ENCODE measurements at regions not wholly inside any gene's neighbourhood (a gene's known extent, or its start where the extent isn't known, plus 50 kb on each side); places are given as distances from the start of the nearest gene placed in this dataset.

DNA sequence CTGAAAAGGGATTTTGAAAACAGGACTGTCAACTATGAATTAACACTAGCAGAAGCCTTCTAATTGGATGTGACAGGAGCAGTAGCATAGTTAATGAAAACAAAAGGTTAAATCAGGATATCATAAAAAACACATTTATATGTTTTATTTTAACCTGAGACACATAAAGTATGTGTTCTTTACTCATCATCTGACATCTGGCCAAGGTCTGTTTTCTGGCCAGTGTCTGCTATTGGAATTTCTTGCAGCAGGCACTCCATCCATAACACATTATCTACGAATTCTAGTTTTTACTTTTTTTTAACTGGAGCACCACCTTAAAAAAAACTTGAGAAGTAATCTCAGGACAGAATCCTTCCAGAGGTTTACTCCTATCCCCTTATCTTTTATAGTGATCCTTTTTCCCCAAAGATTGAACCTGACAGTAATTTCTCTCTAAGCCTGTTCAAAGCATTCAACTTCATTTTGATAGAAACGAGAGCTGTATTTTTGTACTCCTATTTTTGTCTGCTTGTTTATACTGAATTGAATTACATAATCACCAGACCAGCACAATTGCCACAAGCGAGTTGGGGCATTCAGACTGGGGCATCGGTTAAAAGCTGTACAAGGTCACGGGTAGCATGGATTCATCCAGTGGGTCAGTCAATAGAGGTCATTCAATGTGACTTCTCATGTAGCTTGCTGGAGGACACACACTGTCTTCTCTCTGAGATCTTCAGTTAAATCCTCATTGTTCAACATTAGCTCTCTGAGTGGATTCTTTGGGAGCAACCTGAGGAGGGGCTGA, 205.6 kb upstream of the CLINT1 start:
- Histone ChIP-seq H3K4me3 (no peak overlapping the region), H3K9me3 (replicated peaks in 1 of 3) (no peaks in the 10 kb centered on the region), H3K4me1 (replicated peaks in 1 of 2) (peaks cover 6 to 40% of the 10 kb centered on the region in 2 donors), H3K27ac (peak overlapping the region in 4 of 5 donors; percentile 30 to 57 (median 50)), H3K27me3 (no peaks in the 10 kb centered on the region), H3K36me3 (replicated peaks in 1 of 2) (no peaks in the 10 kb centered on the region)
- peak in 5 of 7 donors; percentile 29 to 69 (median 47) for DNase-seq
- intact Hi-C loops (cut with DNase I) = loop anchor here in 1 of 2 donors (5.0 kb wide), 1 partner anchor 82 kb away; no protein-coding TSS in a partner anchor
- WGBS, 4 donors = 32 to 46% (median 39%) methylated on average over 5 of the region's 5 CpGs
- TF ChIP-seq, protein P1, sequence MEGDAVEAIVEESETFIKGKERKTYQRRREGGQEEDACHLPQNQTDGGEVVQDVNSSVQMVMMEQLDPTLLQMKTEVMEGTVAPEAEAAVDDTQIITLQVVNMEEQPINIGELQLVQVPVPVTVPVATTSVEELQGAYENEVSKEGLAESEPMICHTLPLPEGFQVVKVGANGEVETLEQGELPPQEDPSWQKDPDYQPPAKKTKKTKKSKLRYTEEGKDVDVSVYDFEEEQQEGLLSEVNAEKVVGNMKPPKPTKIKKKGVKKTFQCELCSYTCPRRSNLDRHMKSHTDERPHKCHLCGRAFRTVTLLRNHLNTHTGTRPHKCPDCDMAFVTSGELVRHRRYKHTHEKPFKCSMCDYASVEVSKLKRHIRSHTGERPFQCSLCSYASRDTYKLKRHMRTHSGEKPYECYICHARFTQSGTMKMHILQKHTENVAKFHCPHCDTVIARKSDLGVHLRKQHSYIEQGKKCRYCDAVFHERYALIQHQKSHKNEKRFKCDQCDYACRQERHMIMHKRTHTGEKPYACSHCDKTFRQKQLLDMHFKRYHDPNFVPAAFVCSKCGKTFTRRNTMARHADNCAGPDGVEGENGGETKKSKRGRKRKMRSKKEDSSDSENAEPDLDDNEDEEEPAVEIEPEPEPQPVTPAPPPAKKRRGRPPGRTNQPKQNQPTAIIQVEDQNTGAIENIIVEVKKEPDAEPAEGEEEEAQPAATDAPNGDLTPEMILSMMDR (IDR thresholded peaks at IDR 0.05) = no peak
- no peak for TF ChIP-seq POLR2A (IDR thresholded peaks at IDR 0.05)

DNA sequence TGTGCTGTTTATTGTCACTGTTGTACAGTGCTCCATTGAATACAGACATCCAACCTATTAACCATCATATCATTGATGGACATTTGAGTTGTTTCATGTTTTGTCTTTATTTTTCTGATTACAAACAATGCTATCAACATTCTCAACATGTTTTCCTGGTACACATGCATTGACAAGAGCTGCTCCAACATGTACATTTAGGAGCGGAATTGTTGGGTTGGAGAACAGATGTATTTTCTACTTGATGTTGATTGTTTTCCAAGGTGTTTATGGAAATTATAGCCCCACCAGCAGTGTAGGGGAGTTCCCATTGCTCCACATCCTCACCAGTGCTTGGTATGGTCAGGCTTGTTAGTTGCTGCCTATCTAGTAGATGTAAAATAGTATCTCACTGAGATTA, 204.1 kb upstream of the CLINT1 start:
- no peak for TF ChIP-seq POLR2A (IDR thresholded peaks at IDR 0.05)
- TF ChIP-seq, protein P1 (IDR thresholded peaks at IDR 0.05) = no peak
- no peak overlapping the region for H3K27ac ChIP-seq
- no peak for DNase-seq
- no peak overlapping the region for H3K4me3 ChIP-seq
- no peaks in the 10 kb centered on the region for H3K9me3 ChIP-seq (replicated peaks in 1 of 3)
- H3K4me1 ChIP-seq (replicated peaks in 1 of 2) = peaks cover 6 to 32% of the 10 kb centered on the region in 2 donors
- H3K27me3 ChIP-seq = no peaks in the 10 kb centered on the region
- WGBS, 4 donors = 96 to 98% (median 97%) methylated on average over 1 of the region's 1 CpG
- H3K36me3 ChIP-seq (replicated peaks in 1 of 2) = no peaks in the 10 kb centered on the region
- intact Hi-C loops (cut with DNase I) = no loop called here

DNA sequence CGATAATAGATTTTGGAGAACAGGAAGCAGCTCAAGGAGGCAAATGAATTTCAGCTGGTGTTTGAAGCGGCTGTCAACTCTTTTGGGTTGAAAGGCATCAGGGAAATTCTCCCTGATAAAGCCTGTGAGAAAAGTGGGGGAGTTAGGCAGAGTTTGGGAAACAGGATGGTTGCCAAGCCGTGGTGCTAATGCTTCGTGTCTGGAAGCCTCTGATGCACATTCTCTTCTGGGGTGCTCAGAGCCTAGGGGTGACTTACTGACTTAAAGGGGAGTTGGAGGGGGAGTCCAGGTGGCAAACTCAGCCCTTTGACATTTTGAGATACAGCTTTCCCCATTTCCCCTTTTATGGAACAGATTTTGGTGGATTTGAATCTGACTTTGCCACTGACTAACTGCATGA, 202.5 kb upstream of the CLINT1 start:
- no peak for TF ChIP-seq POLR2A (IDR thresholded peaks at IDR 0.05)
- TF ChIP-seq, protein P1 (IDR thresholded peaks at IDR 0.05) = no peak
- H3K27me3 ChIP-seq = no peaks in the 10 kb centered on the region
- intact Hi-C loops (cut with DNase I) = no loop called here
- DNase-seq = no peak
- no peak overlapping the region for H3K27ac ChIP-seq
- no peak overlapping the region for H3K4me3 ChIP-seq
- H3K9me3 ChIP-seq (replicated peaks in 1 of 3) = no peaks in the 10 kb centered on the region
- H3K4me1 ChIP-seq (replicated peaks in 1 of 2) = peaks cover 6 to 28% of the 10 kb centered on the region in 2 donors
- 89 to 96% (median 92%) methylated on average over 4 of the region's 4 CpGs for WGBS, 4 donors
- no peaks in the 10 kb centered on the region for H3K36me3 ChIP-seq (replicated peaks in 1 of 2)

DNA sequence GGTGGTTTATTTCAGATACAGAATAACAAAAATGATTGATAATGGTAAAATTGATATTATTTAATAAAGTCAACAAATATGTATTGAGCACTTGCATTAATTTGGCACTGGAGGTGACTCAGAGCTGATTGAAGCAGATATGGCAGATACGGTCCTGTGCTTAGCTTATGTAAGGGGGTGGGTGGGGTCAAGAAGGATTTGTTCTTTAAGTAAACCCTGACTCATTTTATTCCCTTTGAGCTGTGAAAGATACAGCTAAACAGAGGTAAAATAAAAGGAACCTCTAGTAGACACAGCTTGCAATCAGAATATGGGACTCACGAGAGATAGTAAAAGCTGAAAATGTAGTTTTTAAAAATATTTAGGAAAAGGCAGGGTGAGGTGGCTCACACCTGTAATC, 201.3 kb upstream of the CLINT1 start:
- H3K4me1 ChIP-seq (replicated peaks in 1 of 2) = peaks cover 5 to 19% of the 10 kb centered on the region in 2 donors
- H3K36me3 ChIP-seq (replicated peaks in 1 of 2) = no peaks in the 10 kb centered on the region
- H3K27ac ChIP-seq = no peak overlapping the region
- TF ChIP-seq POLR2A (IDR thresholded peaks at IDR 0.05) = no peak
- TF ChIP-seq, protein P1 (IDR thresholded peaks at IDR 0.05) = no peak
- no peaks in the 10 kb centered on the region for H3K27me3 ChIP-seq
- no peak overlapping the region for H3K4me3 ChIP-seq
- DNase-seq = no peak
- WGBS, 4 donors = 71 to 82% (median 76%) methylated on average over 2 of the region's 2 CpGs
- H3K9me3 ChIP-seq (replicated peaks in 1 of 3) = no peaks in the 10 kb centered on the region
- intact Hi-C loops (cut with DNase I) = no loop called here

Measured in adrenal gland (tissue), 9 donors.